Stimulated activated CD8-positive, alpha-beta memory T cell treated with anti-CD3 and anti-CD28 coated beads, Interleukin-15, amount 100 ng/mL, for 4 hours (primary cell): ENCODE measurements at regions not wholly inside any gene's neighbourhood (a gene's known extent, or its start where the extent isn't known, plus 50 kb on each side); places are given as distances from the start of the nearest gene placed in this dataset.

Experiments
- DNase-seq, 2 donors: peaks; one replicate each; pipeline ENCODE4 v3.0.0-alpha.2; 2020; ENCODE audit warnings: low read depth in 2 of 2

DNA sequence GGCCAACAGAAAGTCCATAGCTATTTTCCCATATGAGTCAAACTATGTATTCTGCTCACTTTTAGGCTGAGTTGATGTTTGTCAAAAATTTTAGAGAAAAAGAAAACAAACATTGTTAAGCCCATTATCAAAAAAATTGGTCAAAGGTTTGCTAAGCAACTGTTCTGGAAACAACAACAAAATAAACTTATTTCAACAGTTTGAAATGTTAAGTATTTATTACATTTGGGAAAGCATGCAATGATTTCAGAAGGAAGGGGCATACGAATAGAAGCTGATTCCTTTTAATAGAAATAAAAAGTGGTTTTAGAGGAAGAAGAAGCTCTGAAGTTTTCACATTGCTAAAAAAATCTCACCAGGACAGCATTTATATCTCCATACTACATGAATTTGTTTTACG is 1837.5 kb upstream of the CELF4 start:
- DNase-seq, result no peak

DNA sequence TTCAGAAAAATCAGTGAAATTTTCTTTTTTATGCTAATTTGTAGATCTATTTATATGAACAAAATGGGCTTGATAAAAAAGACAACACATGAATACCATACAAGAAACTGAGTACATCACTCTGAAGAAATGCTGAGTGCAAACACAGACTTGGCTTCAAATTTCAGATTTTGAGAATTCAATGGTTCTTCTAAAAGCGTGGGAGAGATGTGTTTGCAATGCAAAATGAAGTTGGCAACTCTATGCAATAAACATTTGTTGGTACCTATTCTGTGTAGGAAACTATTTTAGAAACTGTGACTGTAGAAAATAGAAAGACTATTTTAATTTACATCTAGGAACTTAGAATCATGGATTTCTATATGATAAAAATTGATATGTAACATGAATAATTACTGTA is 1834.1 kb upstream of the CELF4 start:
- no peak for DNase-seq

DNA sequence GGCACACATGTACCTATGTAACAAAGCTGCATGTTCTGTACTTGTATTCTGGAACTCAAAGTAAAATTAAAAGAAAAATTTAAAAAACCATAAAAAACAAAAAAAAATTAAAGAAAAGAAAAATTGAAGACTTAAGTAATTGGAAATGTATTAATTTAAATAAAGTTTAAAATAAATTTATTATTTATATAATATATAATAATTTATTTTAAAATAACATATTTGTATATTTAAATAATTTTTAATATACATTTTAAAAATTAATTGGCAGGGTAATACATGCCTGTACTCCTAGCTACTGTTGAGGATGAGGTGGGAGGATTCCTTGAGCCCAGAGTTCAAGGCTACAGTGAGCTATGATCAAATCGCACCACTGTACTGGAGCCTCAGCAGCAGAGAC is 1830.6 kb upstream of the CELF4 start:
- DNase-seq, result no peak

DNA sequence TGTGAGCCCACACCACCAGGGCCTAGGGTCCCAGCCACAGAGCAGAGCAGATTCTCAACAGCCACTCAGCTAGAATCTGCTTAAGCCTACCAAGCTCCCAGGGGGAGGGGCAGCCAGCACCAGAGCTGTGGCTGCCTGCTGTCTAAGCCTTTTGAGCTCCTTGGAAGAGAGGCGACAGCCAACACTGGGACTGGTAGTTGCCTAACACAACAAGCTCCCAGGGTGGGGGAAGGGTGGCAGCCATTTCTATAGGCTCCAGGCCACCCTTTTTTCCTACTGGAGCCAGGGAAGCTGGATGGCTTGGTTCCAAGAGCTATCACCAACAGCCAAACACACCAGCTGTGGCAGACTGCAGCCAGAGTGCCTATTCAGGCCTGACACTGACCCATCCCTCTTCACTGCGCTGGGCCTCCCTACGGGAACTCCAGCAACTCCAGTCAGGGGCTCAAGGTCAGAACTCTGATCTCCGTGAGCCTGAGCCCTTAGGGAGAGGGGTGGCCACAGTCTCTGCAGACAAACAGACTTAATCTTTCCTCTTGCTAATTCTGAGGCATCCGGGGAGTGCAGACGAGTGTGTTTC is 1824.3 kb upstream of the CELF4 start:
- DNase-seq, result no peak

DNA sequence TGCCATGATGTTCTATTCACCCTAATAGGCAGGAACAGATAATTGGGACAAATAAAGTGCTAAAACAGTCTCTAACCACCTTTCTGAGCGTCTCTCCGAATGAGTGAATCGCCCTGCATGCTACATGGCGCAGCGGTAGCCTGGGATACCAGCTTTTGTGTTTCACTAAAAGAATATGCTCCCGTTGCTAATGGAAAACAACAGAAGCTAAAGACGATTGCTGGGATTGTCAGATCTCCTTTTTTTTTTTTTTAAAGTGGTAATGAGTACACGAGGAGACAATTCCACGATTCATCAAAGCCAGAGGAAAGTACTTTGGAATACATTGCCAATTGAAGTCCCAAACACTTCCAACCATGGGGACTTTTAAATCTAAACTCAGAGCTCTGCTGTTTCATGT is 1815.3 kb upstream of the CELF4 start:
- no peak for DNase-seq

DNA sequence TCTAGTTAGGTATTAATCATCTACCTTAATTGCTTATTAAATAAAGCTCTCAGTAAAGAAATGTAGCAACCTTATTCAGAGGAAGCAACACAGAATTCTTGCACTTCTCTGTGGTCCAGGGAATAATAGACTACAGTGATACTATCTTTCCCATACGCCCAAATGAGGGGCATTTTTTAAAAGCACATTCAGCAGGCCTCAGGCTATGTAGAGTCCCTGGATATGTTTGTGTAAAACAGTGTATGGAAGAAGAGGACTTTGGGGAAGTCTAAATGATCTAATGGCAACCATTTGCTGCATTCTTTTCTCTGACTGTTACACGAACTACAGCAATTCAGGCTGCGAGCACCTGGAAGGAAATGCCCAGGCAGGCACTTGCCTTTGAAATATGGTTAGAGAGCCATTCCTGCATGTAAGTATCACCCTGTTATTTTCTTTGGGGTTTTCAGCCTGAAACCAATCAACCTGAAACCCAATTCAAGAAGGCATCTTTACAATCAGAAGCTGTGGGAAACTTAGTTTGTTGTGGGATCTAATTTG is 1814.7 kb upstream of the CELF4 start:
- DNase-seq, result no peak

DNA sequence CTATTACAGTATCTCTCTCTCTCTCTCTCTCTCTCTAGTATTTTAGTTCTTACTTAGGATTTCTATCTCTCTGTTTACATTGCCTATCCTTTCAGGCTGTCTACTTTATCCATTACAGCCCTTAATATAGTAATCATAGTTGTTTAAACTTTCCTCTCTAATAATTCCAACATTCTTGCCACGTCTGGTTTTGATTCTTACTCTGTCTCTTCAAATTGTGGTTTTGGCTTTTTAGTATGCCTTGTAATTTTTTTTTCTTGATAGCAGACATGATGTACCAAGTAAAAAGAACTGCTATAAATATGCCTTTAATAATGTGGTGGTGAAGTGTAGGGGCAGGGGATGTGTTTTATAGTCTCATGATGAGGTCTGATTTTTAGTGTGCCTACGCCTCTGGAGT is 1809.5 kb upstream of the CELF4 start:
- no peak for DNase-seq

DNA sequence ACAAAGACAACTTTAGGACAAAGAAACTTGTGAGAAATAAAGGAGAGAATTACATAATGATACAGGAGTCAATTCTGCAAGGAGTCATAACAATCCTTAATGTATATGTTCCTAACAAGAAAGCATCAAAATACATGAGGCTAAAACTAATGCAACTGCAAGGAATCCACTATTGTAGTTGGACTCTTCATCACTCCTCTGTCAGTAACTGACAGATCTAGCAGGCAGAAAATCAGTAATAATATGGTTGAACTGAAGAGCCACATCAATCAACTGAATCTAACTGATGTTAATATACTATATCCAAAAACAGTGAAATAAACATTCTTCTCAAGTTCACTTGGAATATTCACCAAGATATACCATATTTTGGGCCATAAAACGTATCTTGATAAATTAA is 1806.4 kb upstream of the CELF4 start:
- no peak for DNase-seq

DNA sequence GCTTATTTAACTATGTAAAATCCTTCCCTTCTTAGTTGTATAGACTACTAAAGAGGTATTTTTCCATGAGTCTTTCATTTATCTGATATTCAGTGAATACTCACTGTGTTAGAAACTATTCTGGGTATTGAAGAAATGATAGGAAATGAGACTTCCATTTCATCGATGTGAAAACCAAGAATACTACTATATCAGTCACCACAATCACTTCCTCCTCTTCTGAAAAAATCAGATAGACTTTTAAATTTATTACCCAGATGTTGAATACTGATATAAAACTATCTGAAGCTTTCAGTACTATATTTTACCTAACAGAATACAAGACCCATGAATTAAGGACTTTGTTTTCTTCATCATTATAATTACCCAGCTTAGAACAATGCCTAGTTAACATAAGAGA is 1801.1 kb upstream of the CELF4 start:
- no peak for DNase-seq

DNA sequence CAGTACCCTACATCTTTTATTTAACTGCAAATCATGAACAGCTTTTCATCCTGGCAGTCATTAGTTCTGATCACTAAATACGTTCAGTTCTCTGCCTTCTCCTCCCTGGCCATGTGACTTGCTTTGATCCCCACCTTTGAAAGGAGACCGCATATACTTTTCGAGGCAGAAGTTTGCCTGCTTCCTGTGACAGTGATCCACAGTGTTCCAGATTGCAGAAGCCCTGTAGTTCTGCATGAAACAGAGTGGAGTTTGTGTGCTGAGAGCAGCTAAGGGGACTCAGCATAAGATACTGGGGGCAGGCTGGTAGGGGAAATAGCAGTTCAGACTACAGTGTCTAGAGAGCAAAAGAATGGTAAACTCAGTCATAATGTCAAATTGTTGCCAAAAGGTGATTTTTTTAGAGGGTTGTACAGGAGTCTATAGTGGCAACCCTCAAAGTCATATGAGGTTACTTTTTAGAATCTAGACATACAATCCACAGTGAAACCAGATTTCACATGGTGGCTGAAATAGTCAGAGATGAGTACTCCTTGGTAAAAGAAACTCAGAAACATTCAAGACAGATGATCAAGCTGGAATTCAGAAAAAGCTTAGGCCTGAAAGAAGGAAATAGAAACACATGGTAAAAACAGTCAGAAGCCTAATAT is 1800.4 kb upstream of the CELF4 start:
- DNase-seq, result no peak

DNA sequence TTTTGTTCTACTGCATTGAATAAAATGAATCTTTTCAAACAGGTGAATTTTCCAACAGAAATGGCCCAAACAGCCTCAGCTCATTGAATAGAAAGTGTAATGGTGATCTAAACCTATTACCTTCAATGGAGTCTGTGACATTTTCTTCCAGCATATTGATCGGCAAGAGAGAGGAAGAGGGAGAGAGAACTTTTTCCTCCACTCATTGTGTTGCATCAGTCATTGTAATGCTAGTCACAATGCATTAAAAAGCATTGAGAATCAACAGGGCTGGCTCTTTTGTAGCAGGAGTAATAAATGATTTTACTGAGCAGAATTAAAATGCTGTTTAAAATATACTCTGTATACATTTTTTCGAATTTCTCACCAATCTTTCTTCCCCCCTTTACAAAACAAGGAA is 1794.5 kb upstream of the CELF4 start:
- no peak for DNase-seq

DNA sequence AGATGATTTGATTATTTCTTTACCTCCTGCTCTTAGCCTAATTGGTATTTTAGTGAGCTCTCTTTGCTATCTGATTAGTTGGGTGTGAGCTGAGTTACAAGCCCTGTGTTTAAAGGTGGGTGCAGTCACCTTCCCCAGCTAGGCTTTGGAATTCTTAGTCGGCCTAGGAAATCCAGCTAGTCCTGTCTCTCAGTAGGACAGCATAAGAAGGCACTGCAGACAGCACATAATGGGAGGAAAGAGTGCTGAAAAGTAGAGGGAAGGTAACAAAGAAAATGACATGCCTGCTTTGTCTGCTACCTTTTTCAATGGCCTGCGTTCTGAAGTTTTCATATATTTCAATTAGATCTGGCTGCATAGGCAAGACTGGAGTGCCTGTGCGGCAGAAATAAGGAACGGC is 1794.0 kb upstream of the CELF4 start:
- no peak for DNase-seq

DNA sequence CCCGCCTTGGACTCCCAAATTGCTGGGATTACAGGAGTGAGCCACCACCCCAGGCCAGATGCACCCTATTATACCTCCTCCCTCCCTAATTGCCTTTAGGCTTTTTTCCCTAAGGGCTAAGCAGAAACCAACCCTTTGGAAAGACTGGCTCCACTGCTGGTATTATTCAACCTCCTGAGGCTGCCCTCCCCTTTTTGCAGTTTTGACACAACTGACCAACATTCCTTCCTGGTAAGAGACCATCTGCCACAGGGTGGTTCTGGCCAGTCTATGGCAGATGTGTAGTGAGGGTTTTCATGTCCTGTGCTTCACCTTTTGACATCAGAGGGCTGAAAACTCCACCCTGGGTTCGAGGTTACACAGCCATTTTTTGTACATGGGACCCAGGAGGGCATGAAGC is 1785.3 kb upstream of the CELF4 start:
- DNase-seq, result no peak

DNA sequence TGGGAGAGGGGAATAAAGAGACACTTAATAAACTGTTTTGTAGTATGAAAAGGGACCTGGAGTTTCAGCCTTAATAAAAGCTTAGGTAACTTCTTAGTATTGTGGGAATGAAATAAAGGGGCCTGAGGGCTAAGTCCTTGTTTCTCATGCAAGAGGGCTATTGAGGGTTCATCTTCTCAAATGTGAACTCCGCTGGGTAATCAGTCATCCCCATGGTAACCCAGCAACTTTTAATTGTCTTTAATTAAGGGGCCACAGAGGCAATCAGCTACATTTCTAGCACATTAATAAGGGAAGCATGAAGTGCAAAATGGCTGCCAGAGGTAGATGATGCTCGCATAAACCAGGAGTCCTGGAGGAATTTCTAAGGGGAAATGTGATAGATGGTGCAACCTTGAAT is 1784.2 kb upstream of the CELF4 start:
- DNase-seq, result no peak

DNA sequence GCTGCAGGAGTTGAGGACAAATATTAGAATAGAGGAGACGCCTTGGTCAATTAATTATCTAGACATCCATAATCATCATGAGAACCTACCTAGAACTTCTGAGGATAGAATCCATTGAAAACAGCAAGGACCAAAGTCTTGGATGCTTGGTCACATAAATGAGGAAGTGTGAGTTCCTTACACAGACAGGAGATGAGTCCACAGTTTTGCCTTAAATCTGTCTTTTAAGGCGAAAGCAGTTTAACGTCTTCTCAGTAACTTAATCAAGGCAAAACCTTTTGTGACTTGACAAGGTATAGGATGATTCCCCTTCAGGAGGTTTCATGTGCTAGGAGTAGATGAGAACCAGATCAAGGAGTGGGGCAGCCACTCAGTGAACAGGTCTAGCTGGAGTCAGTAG is 1783.2 kb upstream of the CELF4 start:
- no peak for DNase-seq

DNA sequence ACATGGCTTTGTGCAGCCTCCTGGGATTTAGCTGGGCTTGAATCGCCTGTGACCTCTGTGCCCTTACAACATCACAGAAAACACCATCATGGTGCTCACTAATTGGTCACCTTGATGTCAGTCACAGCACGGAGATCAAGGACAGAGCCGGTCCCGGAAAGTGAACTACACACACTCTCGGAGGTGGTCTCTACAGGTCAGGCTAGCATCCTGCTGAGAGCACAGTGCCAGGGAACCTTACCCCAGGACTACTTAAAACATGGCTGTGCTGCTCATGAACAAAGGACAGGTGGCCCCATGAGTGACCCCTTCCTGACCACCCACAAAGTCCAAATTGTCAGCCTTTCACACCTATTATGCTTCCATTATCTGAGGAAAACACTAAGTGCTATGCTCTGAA is 1782.1 kb upstream of the CELF4 start:
- DNase-seq, result no peak

DNA sequence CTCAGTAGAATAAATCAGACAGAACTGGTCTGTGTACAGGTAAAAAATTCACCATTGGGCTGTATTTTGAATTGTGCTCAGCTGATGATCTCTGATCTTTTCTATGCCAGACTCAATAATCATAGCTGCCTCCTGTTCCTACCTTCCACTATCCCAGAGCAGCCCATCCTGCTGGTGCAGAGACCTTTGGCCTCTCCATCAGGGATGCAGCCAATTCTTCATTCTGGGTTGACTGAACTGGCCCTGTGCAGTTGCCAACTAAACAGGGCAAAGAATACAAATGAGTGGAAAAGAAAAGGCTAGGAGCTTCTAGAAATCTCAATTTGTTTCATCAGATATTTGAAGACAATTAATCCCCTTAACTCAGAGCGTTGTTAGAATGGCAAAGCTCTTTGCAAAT is 1781.3 kb upstream of the CELF4 start:
- DNase-seq, result no peak

DNA sequence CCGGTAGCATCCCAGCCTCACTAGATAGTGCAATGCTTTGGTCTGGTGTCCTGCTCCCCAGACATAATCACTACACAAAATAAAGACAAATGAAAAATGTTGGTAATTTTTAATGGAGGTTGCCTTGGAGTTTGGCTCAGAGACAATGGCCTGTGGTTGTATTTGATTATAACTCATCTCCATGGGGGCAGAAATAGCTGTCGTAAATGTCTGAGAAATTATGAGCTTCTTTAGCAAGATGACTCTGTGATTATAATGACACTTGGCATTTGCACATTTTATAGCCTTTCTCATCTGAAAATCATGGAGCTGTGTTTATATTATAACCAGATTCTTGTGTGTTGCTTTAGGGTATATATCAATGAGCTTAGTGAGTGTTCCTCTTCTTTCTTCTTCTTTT is 1779.7 kb upstream of the CELF4 start:
- no peak for DNase-seq

DNA sequence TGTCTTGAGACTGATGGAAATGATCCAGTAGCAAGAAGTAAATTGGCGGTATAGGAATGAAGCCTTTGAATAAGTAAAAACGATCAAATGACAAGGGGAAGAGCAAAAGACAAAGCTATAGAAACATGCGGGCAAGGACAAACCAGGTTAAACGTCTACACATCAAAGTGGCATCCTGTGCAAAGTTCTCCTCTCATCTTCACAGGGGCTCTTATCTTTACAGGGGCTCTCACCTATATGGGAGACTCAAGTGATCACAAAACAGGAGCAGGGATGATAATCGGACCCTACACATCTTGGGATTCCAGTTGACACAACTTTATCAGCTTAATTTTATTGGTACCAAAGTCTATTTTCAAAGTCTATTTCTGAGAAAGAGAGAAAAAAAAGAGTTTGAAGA is 1778.9 kb upstream of the CELF4 start:
- DNase-seq, result no peak

DNA sequence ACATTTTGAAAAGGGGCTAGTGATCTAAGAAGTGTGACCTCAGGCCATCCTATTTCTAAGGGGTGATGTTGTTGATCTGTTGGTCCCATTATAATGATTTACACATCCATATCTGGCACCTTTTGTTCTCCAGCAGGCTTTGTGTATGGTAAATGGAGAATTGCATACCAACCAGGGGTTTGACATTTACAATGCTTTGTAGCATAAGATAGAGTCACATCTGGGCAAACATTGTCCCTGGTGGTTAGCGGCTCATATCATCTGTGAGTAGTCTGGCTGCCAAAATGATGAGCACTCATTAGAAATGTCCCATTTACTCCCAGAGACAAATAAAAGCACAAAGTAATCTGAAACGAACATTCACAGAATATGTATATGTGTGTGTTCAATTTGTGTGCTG is 1775.5 kb upstream of the CELF4 start:
- no peak for DNase-seq

DNA sequence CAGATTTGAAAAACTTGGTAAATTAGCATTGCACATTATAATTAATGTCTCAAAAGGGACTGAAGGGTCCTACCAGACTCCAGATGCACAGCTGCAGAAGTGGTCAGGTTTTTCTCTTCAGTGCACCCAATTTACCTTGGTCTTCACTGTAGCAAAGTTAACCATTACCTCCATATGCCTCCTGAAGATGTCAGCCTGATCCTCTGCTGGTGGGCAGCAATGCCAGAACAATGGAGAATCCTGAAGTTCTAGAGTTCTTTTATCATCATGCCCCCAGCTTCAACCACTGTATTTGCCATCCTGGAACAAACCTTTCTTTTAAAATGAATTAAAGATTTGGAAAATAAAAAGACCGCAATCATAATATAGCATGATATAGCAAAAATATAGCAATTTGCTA is 1774.8 kb upstream of the CELF4 start:
- no peak for DNase-seq

DNA sequence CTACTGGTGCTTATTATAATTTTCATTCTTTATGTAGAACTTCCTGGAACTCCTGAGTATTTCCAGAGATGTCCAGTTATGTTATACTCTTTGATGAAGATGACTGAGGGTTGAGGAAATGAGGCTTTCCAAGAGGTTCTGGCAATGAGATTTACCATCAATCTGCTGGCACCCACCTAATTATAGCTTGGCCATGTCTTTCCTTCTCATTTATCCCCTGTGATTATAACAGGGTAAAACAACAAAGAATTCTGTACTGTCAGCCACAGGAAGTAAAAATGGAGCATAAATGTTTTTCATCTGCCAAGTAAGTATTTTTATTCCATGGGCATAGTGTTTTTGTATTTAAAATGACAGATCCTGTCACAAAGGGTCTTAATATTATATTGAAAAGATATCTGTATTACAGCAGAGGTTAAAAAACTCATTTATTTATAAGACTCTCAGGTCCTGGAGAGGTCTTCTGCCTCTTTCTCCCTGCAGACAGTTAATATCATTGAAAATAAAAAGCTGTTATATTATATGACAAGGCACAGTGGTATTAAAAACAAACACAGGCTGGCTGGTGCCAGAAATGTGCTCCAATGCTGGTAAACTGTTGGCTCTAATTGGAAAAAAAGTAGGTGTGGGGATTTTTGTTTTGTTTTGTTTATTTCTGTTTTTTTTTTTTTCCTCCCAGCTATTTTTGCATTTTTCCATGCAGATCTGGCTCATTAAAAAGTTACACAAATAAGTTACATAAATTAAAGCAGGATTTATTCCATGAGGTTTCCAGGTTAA is 1764.1 kb upstream of the CELF4 start:
- DNase-seq, result no peak

DNA sequence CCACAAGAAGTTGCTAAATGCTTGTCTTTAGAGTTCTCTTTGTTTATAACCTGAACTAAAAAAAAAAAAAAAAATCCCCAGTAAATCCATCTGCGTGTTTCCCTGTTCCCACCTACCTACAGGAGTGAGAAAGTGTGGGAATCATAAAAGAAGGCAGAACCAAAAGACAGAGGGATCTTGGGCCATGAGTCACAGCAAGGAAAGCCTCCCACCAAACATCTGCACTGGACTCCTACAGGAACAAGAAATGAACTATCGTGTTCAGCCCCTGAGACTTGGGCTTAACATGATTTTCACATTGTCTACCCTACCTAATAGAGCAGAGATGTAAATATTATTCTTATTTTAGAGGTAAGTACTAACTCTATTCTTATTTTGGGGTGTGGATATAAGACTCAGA is 1761.2 kb upstream of the CELF4 start:
- DNase-seq, result no peak
